GM12878 (cell line): ENCODE measurements at regions not wholly inside any gene's neighbourhood (a gene's known extent, or its start where the extent isn't known, plus 50 kb on each side); places are given as distances from the start of the nearest gene placed in this dataset.

Experiments used
- EP300 ChIP-seq, 2 experiments: fragments of 150-350 bp in 1 of 2; IDR thresholded peaks; 2 replicates each; pipeline ENCODE4 v1.6.1; 2011 to 2012; ENCODE audit warnings: low read depth in 2 of 2, low read length in 2 of 2, borderline replicate concordance in 1 of 2, improper control_type of control experiment in 1 of 2, inconsistent platforms in 1 of 2; ENCODE audit not compliant: control insufficient read depth in 1 of 2
- SP1 ChIP-seq: IDR thresholded peaks from one replicate; pipeline ENCODE4 v1.6.1; 2011; ENCODE audit warnings: low read depth, low read length
- TARDBP ChIP-seq: IDR thresholded peaks from 2 replicates; pipeline ENCODE4 v1.6.1; 2016; ENCODE audit warnings: borderline replicate concordance
- YY1 ChIP-seq: IDR thresholded peaks from 2 replicates; pipeline ENCODE4 v1.6.1; 2011; ENCODE audit warnings: low read depth, mild to moderate bottlenecking, low read length

DNA sequence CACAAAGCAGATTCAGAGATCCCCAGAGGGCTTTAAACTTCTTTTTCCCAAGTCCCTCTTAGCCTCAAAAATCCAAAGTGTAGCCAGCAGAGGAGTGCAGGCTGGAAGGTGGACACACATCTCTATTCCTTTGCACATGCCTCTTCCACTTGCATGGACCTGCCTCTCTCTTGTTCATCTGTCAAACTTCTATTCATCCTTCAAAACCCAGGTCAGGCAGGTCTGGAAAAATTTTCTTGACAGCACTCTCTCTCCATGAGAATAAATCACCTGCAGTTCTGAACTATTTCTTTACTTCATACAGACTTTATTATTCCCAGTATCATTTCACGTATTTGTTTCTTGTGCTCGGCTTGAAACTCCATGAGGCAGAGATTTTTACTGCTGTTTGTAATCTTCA lies 127.5 kb downstream of the SS18 start:
- no peak for TF ChIP-seq EP300 (IDR thresholded peaks at IDR 0.05; ENCODE audit: borderline replicate concordance in 1 of 2, control insufficient read depth in 1 of 2, low read depth in 2 of 2, low read length in 2 of 2)
- TF ChIP-seq SP1 = no peak
- TF ChIP-seq TARDBP = no peak
- TF ChIP-seq YY1 = no peak
